Keratinocyte (primary cell): ENCODE measurements at regions not wholly inside any gene's neighbourhood (a gene's known extent, or its start where the extent isn't known, plus 50 kb on each side); places are given as distances from the start of the nearest gene placed in this dataset.
"Not testable (repeated sequence)": the region's sequence is repeated elsewhere in the genome, so short reads cannot be mapped to it uniquely, and the experiment has no call there.

Experiments
- DNase-seq: peaks from one replicate; pipeline ENCODE4 v3.0.0-alpha.2; 2011; ENCODE audit warnings: low read depth, missing footprints, low spot score
- FAIRE-seq: peaks from 2 replicates; lab custom pipeline; 2011; peaks lifted over from hg19 to GRCh38; lab: Jason Lieb, UNC
- H2AFZ ChIP-seq: 2 replicates; pipeline ENCODE4 v1.6.0; 2012; ENCODE audit warnings: low read length, control low read depth, inconsistent platforms; ENCODE audit not compliant: control insufficient read depth
- H3K27ac ChIP-seq: 2 replicates; pipeline ENCODE4 v1.5.1; 2011; ENCODE audit warnings: low read length; ENCODE audit not compliant: control insufficient read depth, insufficient read depth
- H3K27me3 ChIP-seq: 3 replicates; pipeline ENCODE4 v1.6.0; 2011; ENCODE audit warnings: low read length; ENCODE audit not compliant: control insufficient read depth, insufficient read depth; ENCODE audit errors: extremely low read depth
- H3K36me3 ChIP-seq, 2 experiments: 2 replicates in 1 of 2; 3 replicates in 1 of 2; pipeline ENCODE4 v1.5.1; 2011; ENCODE audit warnings: low read length in 2 of 2, mild to moderate bottlenecking in 1 of 2; ENCODE audit not compliant: control insufficient read depth in 2 of 2, insufficient read depth in 2 of 2; ENCODE audit errors: extremely low read depth in 1 of 2
- H3K4me1 ChIP-seq: 3 replicates; pipeline ENCODE4 v1.5.1; 2011; ENCODE audit warnings: low read length; ENCODE audit not compliant: control insufficient read depth, insufficient read depth; ENCODE audit errors: extremely low read depth
- H3K4me2 ChIP-seq: 3 replicates; pipeline ENCODE4 v1.6.0; 2011; ENCODE audit warnings: low read depth, low read length; ENCODE audit not compliant: control insufficient read depth, insufficient read depth; ENCODE audit errors: extremely low read depth
- H3K4me3 ChIP-seq, 3 experiments: fragments of 200-600 bp in 1 of 3; sonication (generic) in 1 of 3; 2 replicates in 2 of 3; 3 replicates in 1 of 3; pipeline ENCODE4 v1.5.1; 2011 to 2016; ENCODE audit warnings: low read length in 3 of 3, mild to moderate bottlenecking in 3 of 3, control low read depth in 2 of 3, inconsistent platforms in 1 of 3, low read depth in 1 of 3, mixed read lengths in 1 of 3, mixed run types in 1 of 3, moderate library complexity in 1 of 3; ENCODE audit not compliant: control insufficient read depth in 2 of 3, insufficient read depth in 2 of 3; ENCODE audit errors: extremely low read depth in 1 of 3
- H3K79me2 ChIP-seq: 2 replicates; pipeline ENCODE4 v1.6.0; 2012; ENCODE audit warnings: low read length; ENCODE audit not compliant: control insufficient read depth, insufficient read depth
- H3K9ac ChIP-seq: 3 replicates; pipeline ENCODE4 v1.6.0; 2011; ENCODE audit warnings: low read length; ENCODE audit not compliant: control insufficient read depth, insufficient read depth; ENCODE audit errors: extremely low read depth
- H3K9me1 ChIP-seq: 3 replicates; pipeline ENCODE4 v1.6.0; 2011; ENCODE audit warnings: low read length; ENCODE audit not compliant: control insufficient read depth, insufficient read depth; ENCODE audit errors: extremely low read depth
- H3K9me3 ChIP-seq: 2 replicates; pipeline ENCODE4 v1.5.1; 2012; ENCODE audit warnings: low read depth, low read length; ENCODE audit not compliant: control insufficient read depth
- H4K20me1 ChIP-seq: 3 replicates; pipeline ENCODE4 v1.6.0; 2011; ENCODE audit warnings: low read length; ENCODE audit not compliant: control insufficient read depth, insufficient read depth; ENCODE audit errors: extremely low read depth
- dilution Hi-C: fragments of 300-500 bp; cut with MboI; formaldehyde crosslinking; loops from one replicate; pipeline ENCODE4 v1.7.0; 2020; ENCODE audit warnings: low sequenced_read_pairs; ENCODE audit not compliant: extremely low pct_ligation_motif_present

DNA sequence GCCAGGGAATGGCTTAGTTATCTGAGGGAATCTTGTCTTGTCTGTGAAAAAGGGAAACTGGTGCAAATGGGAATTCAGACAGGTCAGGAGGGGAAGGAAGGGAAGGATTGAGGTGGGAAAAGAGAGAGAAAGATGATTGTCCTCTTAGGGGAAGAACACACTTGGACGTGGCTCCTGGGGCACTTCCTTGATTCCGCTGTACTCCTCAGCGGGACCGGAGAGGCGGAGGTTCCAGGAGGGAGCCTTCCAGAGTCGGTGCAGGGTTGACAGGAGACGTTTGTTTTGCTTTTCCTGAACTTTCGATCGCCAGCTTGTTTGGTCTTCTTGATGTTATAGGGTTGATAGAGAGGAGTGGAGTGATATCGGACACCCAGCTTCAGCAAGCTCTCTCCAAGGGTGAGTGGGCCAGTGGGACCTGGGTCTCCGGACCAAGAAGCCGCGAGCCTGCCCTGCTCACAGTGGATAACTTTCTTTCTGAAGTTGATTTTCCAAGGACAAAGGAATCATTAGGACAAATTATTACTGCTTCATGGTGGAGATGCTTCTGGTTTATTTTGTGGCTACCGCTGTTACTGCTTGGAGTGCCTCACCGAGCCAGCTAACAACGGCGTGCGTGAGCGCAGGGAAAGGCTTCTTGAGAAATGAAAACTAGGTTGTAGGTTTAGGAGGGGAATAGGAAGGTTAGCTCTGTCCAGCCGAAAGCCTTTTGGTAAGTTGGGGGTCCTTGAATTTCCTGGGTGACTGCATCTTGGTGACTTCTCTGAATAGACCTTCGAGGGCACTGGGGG lies 52.4 kb upstream of the APOD start:
- H3K27me3 ChIP-seq, H3K9me3 ChIP-seq, DNase-seq, H3K79me2 ChIP-seq, H3K27ac ChIP-seq, H3K36me3 ChIP-seq, dilution Hi-C loops, H3K9me1 ChIP-seq, FAIRE-seq, H3K4me1 ChIP-seq, H4K20me1 ChIP-seq, H3K9ac ChIP-seq, H2AFZ ChIP-seq: not testable (repeated sequence)
- Histone ChIP-seq H3K4me2 (peak overlapping the region; percentile 54), H3K4me3 (peak overlapping the region in 2 of 3 experiments; percentile 16 to 53)

DNA sequence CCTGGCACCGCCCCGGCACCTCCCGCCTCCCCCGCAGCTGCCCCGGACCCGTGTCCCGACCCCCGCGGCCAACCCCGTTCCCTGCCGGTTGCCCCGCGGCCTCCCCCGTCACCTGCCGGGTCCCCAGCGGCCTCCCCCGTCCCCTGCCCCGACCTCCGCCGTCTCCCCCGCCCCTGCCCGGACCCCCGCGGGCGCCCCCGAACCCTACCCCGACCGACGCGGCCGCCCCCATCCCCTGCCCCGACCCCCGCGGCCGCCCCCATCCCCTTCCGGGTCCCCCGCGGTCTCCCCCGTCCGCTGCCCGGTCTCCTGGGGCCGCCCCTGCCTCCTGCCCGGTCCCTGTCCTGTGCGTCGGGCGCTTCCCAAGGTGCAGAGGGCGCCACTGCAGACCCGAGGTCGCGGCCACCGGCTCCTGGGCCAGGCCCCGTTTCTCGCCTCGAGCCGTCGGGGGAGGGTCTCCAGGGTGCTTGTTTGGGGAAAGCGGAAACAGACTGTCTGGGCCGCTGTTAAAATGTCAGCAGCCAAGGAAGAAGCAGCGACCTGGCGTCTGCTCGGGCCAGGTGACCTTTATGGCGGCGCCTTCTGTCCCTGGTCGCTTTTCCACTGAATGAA lies 51.6 kb upstream of the APOD start:
- DNase-seq, H3K79me2 ChIP-seq, dilution Hi-C loops, H3K9ac ChIP-seq, FAIRE-seq, H3K9me3 ChIP-seq, H3K36me3 ChIP-seq, H3K27ac ChIP-seq, H2AFZ ChIP-seq, H3K4me2 ChIP-seq, H4K20me1 ChIP-seq, H3K9me1 ChIP-seq, H3K4me1 ChIP-seq, H3K27me3 ChIP-seq: not testable (repeated sequence)
- H3K4me3 ChIP-seq, result peak overlapping the region in 1 of 3 experiments; percentile 16

GRCh38 chr3:195634426-195635261 lies 50.9 kb upstream of the APOD start:
- H2AFZ ChIP-seq, H3K79me2 ChIP-seq, H3K4me1 ChIP-seq, H3K27ac ChIP-seq, H3K9me1 ChIP-seq, FAIRE-seq, H3K4me2 ChIP-seq, H3K27me3 ChIP-seq, DNase-seq, H3K36me3 ChIP-seq, dilution Hi-C loops, H3K9me3 ChIP-seq, H4K20me1 ChIP-seq: not testable (repeated sequence)
- peak overlapping the region; percentile 37 for H3K9ac ChIP-seq
- peak overlapping the region in 1 of 3 experiments; percentile 44 for H3K4me3 ChIP-seq
